T-helper 2 cell treated with Interferon-gamma antibody and Interleukin-4, amounts not matched to agents 5 μg/mL and 100 μg/mL, for 36 hours (primary cell): ENCODE measurements at regions not wholly inside any gene's neighbourhood (a gene's known extent, or its start where the extent isn't known, plus 50 kb on each side); places are given as distances from the start of the nearest gene placed in this dataset.
A peak's percentile ranks its signal among the peaks of the same experiment; 100 is the strongest.
"Not testable (repeated sequence)": the region's sequence is repeated elsewhere in the genome, so short reads cannot be mapped to it uniquely, and the experiment has no call there.

Experiments
- DNase-seq: peaks from one replicate; pipeline ENCODE4 v3.0.0; 2021; ENCODE audit warnings: low spot score
- H3K27ac Mint-ChIP-seq: one replicate; pipeline ENCODE4 v1.8.0; 2021; ENCODE audit warnings: mild to moderate bottlenecking, mixed read lengths
- H3K27me3 Mint-ChIP-seq: one replicate; pipeline ENCODE4 v1.8.0; 2021; ENCODE audit warnings: low read depth, mixed read lengths
- H3K36me3 Mint-ChIP-seq: one replicate; pipeline ENCODE4 v1.8.0; 2021; ENCODE audit warnings: low read depth, mixed read lengths
- H3K4me1 Mint-ChIP-seq: one replicate; pipeline ENCODE4 v1.8.0; 2021; ENCODE audit warnings: low read depth, mixed read lengths
- H3K4me3 Mint-ChIP-seq: one replicate; pipeline ENCODE4 v1.8.0; 2022; ENCODE audit warnings: mild to moderate bottlenecking, moderate library complexity, mixed read lengths
- H3K9me3 Mint-ChIP-seq: one replicate; pipeline ENCODE4 v1.8.0; 2021; ENCODE audit warnings: mixed read lengths

- no peaks in the 10 kb centered on the region for H3K27me3 Mint-ChIP-seq
- H3K4me1 Mint-ChIP-seq, result no peaks in the 10 kb centered on the region
- no peak for DNase-seq
- peaks cover 29% of the 10 kb centered on the region for H3K9me3 Mint-ChIP-seq
- H3K36me3 Mint-ChIP-seq, result no peaks in the 10 kb centered on the region
- H3K4me3 Mint-ChIP-seq, result no peak overlapping the region
- no peak overlapping the region for H3K27ac Mint-ChIP-seq
Measured at GRCh38 chr7:54390565-54390964, 151.6 kb upstream of the VSTM2A start.

- Mint-ChIP-seq H3K9me3 (peaks cover 14% of the 10 kb centered on the region), H3K27me3 (no peaks in the 10 kb centered on the region), H3K27ac (no peak overlapping the region), H3K4me3 (no peak overlapping the region), H3K4me1 (no peaks in the 10 kb centered on the region), H3K36me3 (no peaks in the 10 kb centered on the region)
- no peak for DNase-seq
Measured at GRCh38 chr7:54392935-54393334, 149.2 kb upstream of the VSTM2A start.

- Mint-ChIP-seq H3K9me3 (peaks cover 20% of the 10 kb centered on the region), H3K27me3 (no peaks in the 10 kb centered on the region), H3K4me3 (no peak overlapping the region), H3K4me1 (no peaks in the 10 kb centered on the region), H3K27ac (no peak overlapping the region), H3K36me3 (no peaks in the 10 kb centered on the region)
- DNase-seq, result no peak
Measured at GRCh38 chr7:54394834-54395233, 147.3 kb upstream of the VSTM2A start.

GRCh38 chr7:54397836-54398612, 144.2 kb upstream of the VSTM2A start:
- DNase-seq, result peak; percentile 14
- Mint-ChIP-seq H3K36me3 (no peaks in the 10 kb centered on the region), H3K4me3 (no peak overlapping the region), H3K9me3 (peaks cover 15% of the 10 kb centered on the region), H3K27ac (no peak overlapping the region), H3K4me1 (no peaks in the 10 kb centered on the region), H3K27me3 (no peaks in the 10 kb centered on the region)

GRCh38 chr7:54398863-54399262, 143.3 kb upstream of the VSTM2A start:
- Mint-ChIP-seq H3K4me1 (no peaks in the 10 kb centered on the region), H3K4me3 (no peak overlapping the region), H3K9me3 (peaks cover 18% of the 10 kb centered on the region), H3K27ac (peak overlapping the region; percentile 14), H3K27me3 (no peaks in the 10 kb centered on the region), H3K36me3 (no peaks in the 10 kb centered on the region)
- no peak for DNase-seq

GRCh38 chr7:54409917-54410316, 132.3 kb upstream of the VSTM2A start:
- peaks cover 62% of the 10 kb centered on the region for H3K9me3 Mint-ChIP-seq
- no peaks in the 10 kb centered on the region for H3K4me1 Mint-ChIP-seq
- no peaks in the 10 kb centered on the region for H3K27me3 Mint-ChIP-seq

GRCh38 chr7:54416678-54417077, 125.5 kb upstream of the VSTM2A start:
- Mint-ChIP-seq H3K36me3 (no peaks in the 10 kb centered on the region), H3K27ac (no peak overlapping the region), H3K9me3 (peaks cover 40% of the 10 kb centered on the region), H3K27me3 (no peaks in the 10 kb centered on the region), H3K4me3 (no peak overlapping the region), H3K4me1 (no peaks in the 10 kb centered on the region)
- no peak for DNase-seq

More at GRCh38 chr7:54409917-54410316, 132.3 kb upstream of the VSTM2A start:
- no peaks in the 10 kb centered on the region for H3K36me3 Mint-ChIP-seq
- no peak overlapping the region for H3K4me3 Mint-ChIP-seq
- H3K27ac Mint-ChIP-seq, result no peak overlapping the region
- no peak for DNase-seq

GRCh38 chr7:54419209-54419608, 123.0 kb upstream of the VSTM2A start:
- Mint-ChIP-seq H3K36me3 (no peaks in the 10 kb centered on the region), H3K27ac (no peak overlapping the region), H3K27me3 (no peaks in the 10 kb centered on the region), H3K9me3 (peaks cover 29% of the 10 kb centered on the region), H3K4me1 (no peaks in the 10 kb centered on the region), H3K4me3 (no peak overlapping the region)
- DNase-seq, result no peak

- H3K27ac Mint-ChIP-seq, result no peak overlapping the region
Measured at GRCh38 chr7:54426406-54426805, 115.8 kb upstream of the VSTM2A start.

GRCh38 chr7:54429111-54429510, 113.1 kb upstream of the VSTM2A start:
- H3K4me1 Mint-ChIP-seq, result no peaks in the 10 kb centered on the region
- no peaks in the 10 kb centered on the region for H3K27me3 Mint-ChIP-seq
- no peak overlapping the region for H3K4me3 Mint-ChIP-seq
- H3K27ac Mint-ChIP-seq, result no peak overlapping the region
- no peaks in the 10 kb centered on the region for H3K36me3 Mint-ChIP-seq
- H3K9me3 Mint-ChIP-seq, result peaks cover 39% of the 10 kb centered on the region
- DNase-seq, result no peak

More at GRCh38 chr7:54426406-54426805, 115.8 kb upstream of the VSTM2A start:
- Mint-ChIP-seq H3K4me1 (no peaks in the 10 kb centered on the region), H3K9me3 (peaks cover 31% of the 10 kb centered on the region), H3K36me3 (no peaks in the 10 kb centered on the region), H3K27me3 (no peaks in the 10 kb centered on the region), H3K4me3 (no peak overlapping the region)
- no peak for DNase-seq

GRCh38 chr7:54439391-54439790, 102.8 kb upstream of the VSTM2A start:
- Mint-ChIP-seq H3K27me3 (no peaks in the 10 kb centered on the region), H3K36me3 (no peaks in the 10 kb centered on the region), H3K9me3 (peaks cover 60% of the 10 kb centered on the region)

GRCh38 chr7:54444046-54444686, 98.0 kb upstream of the VSTM2A start:
- H3K27ac Mint-ChIP-seq, H3K36me3 Mint-ChIP-seq: not testable (repeated sequence)
- peaks cover 48% of the 10 kb centered on the region for H3K9me3 Mint-ChIP-seq

More at GRCh38 chr7:54439391-54439790, 102.8 kb upstream of the VSTM2A start:
- DNase-seq, result no peak
- H3K27ac Mint-ChIP-seq, result no peak overlapping the region
- H3K4me3 Mint-ChIP-seq, result no peak overlapping the region
- H3K4me1 Mint-ChIP-seq, result no peaks in the 10 kb centered on the region

GRCh38 chr7:54453168-54453567, 89.0 kb upstream of the VSTM2A start:
- H3K27me3 Mint-ChIP-seq, H3K4me3 Mint-ChIP-seq, H3K27ac Mint-ChIP-seq, DNase-seq, H3K4me1 Mint-ChIP-seq, H3K36me3 Mint-ChIP-seq: not testable (repeated sequence)
- H3K9me3 Mint-ChIP-seq, result peaks cover 64% of the 10 kb centered on the region

More at GRCh38 chr7:54444046-54444686, 98.0 kb upstream of the VSTM2A start:
- not testable (repeated sequence) for H3K4me1 Mint-ChIP-seq, DNase-seq, H3K27me3 Mint-ChIP-seq, H3K4me3 Mint-ChIP-seq

GRCh38 chr7:54454700-54455099, 87.5 kb upstream of the VSTM2A start:
- not testable (repeated sequence) for H3K36me3 Mint-ChIP-seq
- H3K9me3 Mint-ChIP-seq, result peaks cover 65% of the 10 kb centered on the region

More at GRCh38 chr7:54454700-54455099, 87.5 kb upstream of the VSTM2A start:
- not testable (repeated sequence) for H3K4me1 Mint-ChIP-seq, H3K27me3 Mint-ChIP-seq, H3K27ac Mint-ChIP-seq, H3K4me3 Mint-ChIP-seq, DNase-seq
